GM20431 (cell line): ENCODE measurements at regions not wholly inside any gene's neighbourhood (a gene's known extent, or its start where the extent isn't known, plus 50 kb on each side); places are given as distances from the start of the nearest gene placed in this dataset.

Experiments used
- in situ Hi-C: fragments of 300-500 bp; cut with MseI, MboI; formaldehyde crosslinking; loops from one replicate; pipeline ENCODE4 v1.15.0; 2020; ENCODE audit warnings: low sequenced_read_pairs; ENCODE audit not compliant: unreplicated experiment

- in situ Hi-C loops, result no loop called here
These were observed 209.9 kb upstream of the CDH20 start for GRCh38 chr18:61123309-61123708.

- in situ Hi-C loops, result no loop called here
These were observed 205.3 kb upstream of the CDH20 start for GRCh38 chr18:61127714-61128467.

- in situ Hi-C loops, result no loop called here
These were observed 204.2 kb upstream of the CDH20 start for GRCh38 chr18:61129001-61129400.

GRCh38 chr18:61132031-61132430 lies 201.2 kb upstream of the CDH20 start:
- in situ Hi-C loops, result no loop called here

- in situ Hi-C loops, result no loop called here
These were observed 199.4 kb upstream of the CDH20 start for GRCh38 chr18:61133783-61134182.

GRCh38 chr18:61136711-61137251 lies 196.4 kb upstream of the CDH20 start:
- in situ Hi-C loops, result no loop called here

- in situ Hi-C loops, result no loop called here
These were observed 191.5 kb upstream of the CDH20 start for GRCh38 chr18:61141691-61142090.

- in situ Hi-C loops, result no loop called here
These were observed 184.9 kb upstream of the CDH20 start for GRCh38 chr18:61148322-61148721.

GRCh38 chr18:61149786-61150185 lies 183.4 kb upstream of the CDH20 start:
- in situ Hi-C loops, result no loop called here

- in situ Hi-C loops, result no loop called here
These were observed 179.7 kb upstream of the CDH20 start for GRCh38 chr18:61153571-61153970.

GRCh38 chr18:61154866-61155265 lies 178.4 kb upstream of the CDH20 start:
- in situ Hi-C loops, result no loop called here

GRCh38 chr18:61155586-61155985 lies 177.6 kb upstream of the CDH20 start:
- in situ Hi-C loops, result no loop called here

GRCh38 chr18:61157451-61157850 lies 175.8 kb upstream of the CDH20 start:
- in situ Hi-C loops, result no loop called here

- in situ Hi-C loops, result no loop called here
These were observed 174.0 kb upstream of the CDH20 start for GRCh38 chr18:61159246-61159645.

GRCh38 chr18:61164321-61164720 lies 168.9 kb upstream of the CDH20 start:
- in situ Hi-C loops, result no loop called here

- in situ Hi-C loops, result no loop called here
These were observed 165.3 kb upstream of the CDH20 start for GRCh38 chr18:61167902-61168301.

- in situ Hi-C loops, result no loop called here
These were observed 163.8 kb upstream of the CDH20 start for GRCh38 chr18:61169386-61169785.

- in situ Hi-C loops, result no loop called here
These were observed 160.6 kb upstream of the CDH20 start for GRCh38 chr18:61172624-61173023.

GRCh38 chr18:61173554-61173953 lies 159.7 kb upstream of the CDH20 start:
- in situ Hi-C loops, result no loop called here

GRCh38 chr18:61183798-61184197 lies 149.4 kb upstream of the CDH20 start:
- in situ Hi-C loops, result no loop called here

- in situ Hi-C loops, result no loop called here
These were observed 145.3 kb upstream of the CDH20 start for GRCh38 chr18:61187971-61188370.

GRCh38 chr18:61189376-61189775 lies 143.9 kb upstream of the CDH20 start:
- in situ Hi-C loops, result no loop called here
